SK-N-SH (cell line): ENCODE measurements at regions not wholly inside any gene's neighbourhood (a gene's known extent, or its start where the extent isn't known, plus 50 kb on each side); places are given as distances from the start of the nearest gene placed in this dataset.
"Not testable (repeated sequence)": the region's sequence is repeated elsewhere in the genome, so short reads cannot be mapped to it uniquely, and the experiment has no call there.

Source experiments
- CTCF ChIA-PET: fragments of 300-600, 350-600 bp; formaldehyde crosslinking; extraction: SDS; loops from one replicate; lab custom pipeline; 2021; lab: Yijun Ruan, JAX
- POLR2A ChIA-PET: fragments of 350-600 bp; sonication (Branson Sonifier 250); formaldehyde crosslinking; extraction: SDS; loops from one replicate; lab custom pipeline; 2020; ENCODE audit warnings: antibody characterized with exemption, inconsistent platforms; lab: Yijun Ruan, JAX
- DNase-seq: peaks from one replicate; pipeline ENCODE4 v3.0.0; 2012
- H2AFZ ChIP-seq: fragments of 200-600 bp; sonication (generic); 2 replicates; pipeline ENCODE4 v1.8.1; 2016; ENCODE audit warnings: antibody characterized with exemption, mild to moderate bottlenecking, low read depth
- H3F3A ChIP-seq: fragments of 200-600 bp; sonication (generic); replicated peaks from 2 replicates; pipeline ENCODE3; 2016; ENCODE audit warnings: antibody characterized with exemption, mild to moderate bottlenecking; ENCODE audit not compliant: insufficient read depth
- H3K27ac ChIP-seq, 2 experiments: fragments of 200-500 bp in 1 of 2; fragments of 200-600 bp in 1 of 2; sonication (Bioruptor generic) in 1 of 2; sonication (generic), shearing (Covaris generic) in 1 of 2; 2 replicates each; pipeline versions ENCODE4 v1.5.1 to v1.6.1; 2014 to 2016; ENCODE audit warnings: low read depth in 2 of 2, inconsistent platforms in 1 of 2, low read length in 1 of 2, mild to moderate bottlenecking in 1 of 2, mixed read lengths in 1 of 2
- H3K27me3 ChIP-seq: fragments of 200-600 bp; sonication (generic), shearing (Covaris generic); 2 replicates; pipeline ENCODE4 v1.6.1; 2016; ENCODE audit warnings: mixed run types; ENCODE audit not compliant: insufficient read depth
- H3K36me3 ChIP-seq, 2 experiments: fragments of 200-500 bp in 1 of 2; fragments of 200-600 bp in 1 of 2; sonication (Bioruptor generic) in 1 of 2; sonication (generic) in 1 of 2; replicated peaks in 1 of 2; 2 replicates each; pipeline versions ENCODE3 to v1.5.1; 2014 to 2016; ENCODE audit warnings: low read length in 1 of 2, mild to moderate bottlenecking in 1 of 2; ENCODE audit not compliant: insufficient read depth in 2 of 2, control insufficient read depth in 1 of 2
- H3K4me1 ChIP-seq, 2 experiments: fragments of 200-500 bp in 1 of 2; fragments of 200-600 bp in 1 of 2; sonication (Bioruptor generic) in 1 of 2; sonication (generic), shearing (Covaris generic) in 1 of 2; 2 replicates each; pipeline versions ENCODE4 v1.5.1 to v1.6.1; 2014 to 2016; ENCODE audit warnings: low read depth in 1 of 2, low read length in 1 of 2, mixed run types in 1 of 2; ENCODE audit not compliant: insufficient read depth in 2 of 2, control insufficient read depth in 1 of 2
- H3K4me2 ChIP-seq: fragments of 200-600 bp; sonication (generic), shearing (Covaris generic); 2 replicates; pipeline ENCODE4 v1.6.1; 2017; ENCODE audit warnings: mixed run types
- H3K4me3 ChIP-seq, 2 experiments: fragments of 200-500 bp in 1 of 2; fragments of 200-600 bp in 1 of 2; sonication (Bioruptor generic) in 1 of 2; sonication (generic), shearing (Covaris generic) in 1 of 2; 2 replicates each; pipeline versions ENCODE4 v1.5.1 to v1.8.1; 2014 to 2016; ENCODE audit warnings: low read depth in 2 of 2, inconsistent platforms in 1 of 2, low read length in 1 of 2, mild to moderate bottlenecking in 1 of 2, mixed read lengths in 1 of 2, moderate library complexity in 1 of 2
- H3K79me2 ChIP-seq: fragments of 200-600 bp; sonication (generic); 2 replicates; pipeline ENCODE4 v1.8.1; 2017; ENCODE audit warnings: mild to moderate bottlenecking; ENCODE audit not compliant: insufficient read depth
- H3K9ac ChIP-seq: fragments of 200-600 bp; sonication (generic); 2 replicates; pipeline ENCODE4 v1.6.1; 2017; ENCODE audit warnings: mixed run types
- H3K9me2 ChIP-seq: fragments of 200-600 bp; sonication (generic); 2 replicates; pipeline ENCODE4 v1.6.1; 2017; ENCODE audit warnings: mixed run types
- H3K9me3 ChIP-seq: fragments of 200-600 bp; sonication (generic); 2 replicates; pipeline ENCODE4 v1.6.1; 2017; ENCODE audit warnings: mixed run types, mild to moderate bottlenecking, moderate library complexity
- H4K20me1 ChIP-seq: fragments of 200-600 bp; sonication (generic); 2 replicates; pipeline ENCODE4 v1.6.1; 2017; ENCODE audit warnings: mild to moderate bottlenecking, mixed run types; ENCODE audit not compliant: insufficient read depth
- CHD2 ChIP-seq: fragments of 150-350 bp; IDR thresholded peaks from 2 replicates; pipeline ENCODE4 v1.6.1; 2018; ENCODE audit warnings: low read length; ENCODE audit not compliant: partially characterized antibody
- FOSL2 ChIP-seq: IDR thresholded peaks from 2 replicates; pipeline ENCODE4 v1.4.0; 2012; ENCODE audit warnings: low read depth, mild to moderate bottlenecking, moderate library complexity, borderline replicate concordance
- FOXJ3 ChIP-seq: sonication (generic); formaldehyde crosslinking; IDR thresholded peaks from 2 replicates; pipeline ENCODE4 v1.5.1; 2020; ENCODE audit warnings: mild to moderate bottlenecking, missing genetic modification reagents
- GATA2 ChIP-seq: sonication (generic); formaldehyde crosslinking; IDR thresholded peaks from 2 replicates; pipeline ENCODE4 v1.5.0; 2020; ENCODE audit warnings: mild to moderate bottlenecking, missing genetic modification reagents
- IRF3 ChIP-seq: fragments of 150-350 bp; IDR thresholded peaks from 2 replicates; pipeline ENCODE4 v1.6.1; 2016; ENCODE audit warnings: mild to moderate bottlenecking, low read depth, low read length
- MXI1 ChIP-seq: IDR thresholded peaks from 2 replicates; pipeline ENCODE4 v1.6.1; 2012; ENCODE audit warnings: mild to moderate bottlenecking, low read depth, low read length, improper control_type of control experiment
- NFIC ChIP-seq: IDR thresholded peaks from 2 replicates; pipeline ENCODE4 v1.4.0; 2012; ENCODE audit warnings: borderline replicate concordance
- NRF1 ChIP-seq: IDR thresholded peaks from 2 replicates; pipeline ENCODE4 v1.6.1; 2012; ENCODE audit warnings: low read depth, mild to moderate bottlenecking, low read length
- PBX3 ChIP-seq: IDR thresholded peaks from 2 replicates; pipeline ENCODE4; 2012
- RAD21 ChIP-seq: IDR thresholded peaks from 2 replicates; pipeline ENCODE4 v1.6.1; 2012; ENCODE audit warnings: mild to moderate bottlenecking, low read length
- SMC3 ChIP-seq: IDR thresholded peaks from 2 replicates; pipeline ENCODE4 v1.6.1; 2012; ENCODE audit warnings: low read depth, low read length, improper control_type of control experiment
- TCF12 ChIP-seq: IDR thresholded peaks from 2 replicates; pipeline ENCODE4 v1.4.0; 2012
- USF1 ChIP-seq: IDR thresholded peaks from 2 replicates; pipeline ENCODE4 v1.4.0; 2012; ENCODE audit warnings: low read depth, borderline replicate concordance
- USF2 ChIP-seq: fragments of 150-350 bp; IDR thresholded peaks from 2 replicates; pipeline ENCODE4 v1.6.1; 2017; ENCODE audit warnings: antibody characterized with exemption, low read length, low read depth, borderline replicate concordance
- ZBTB33 ChIP-seq: IDR thresholded peaks from 2 replicates; pipeline ENCODE4 v1.4.0; 2012; ENCODE audit warnings: low read depth, borderline replicate concordance
- WGBS: methylation state at CpG from one replicate; pipeline ENCODE4 v1.1.6; 2017; ENCODE audit warnings: low lambda C conversion rate; 5-methylcytosine and 5-hydroxymethylcytosine counted together

- H3K4me1 ChIP-seq = no peaks in the 10 kb centered on the region; a peak in 1 of 4 replicates
- H3K9me2 ChIP-seq = no peaks in the 10 kb centered on the region
- H3K4me2 ChIP-seq = no peak overlapping the region
- no peak overlapping the region for H3K9ac ChIP-seq
- H2AFZ ChIP-seq = no peak overlapping the region
- no peak for DNase-seq
- H3K27me3 ChIP-seq = no peaks in the 10 kb centered on the region
- no peaks in the 10 kb centered on the region for H3F3A ChIP-seq
- no peak for TF ChIP-seq GATA2
- no peak for TF ChIP-seq FOSL2
- TF ChIP-seq USF2 = no peak
- TF ChIP-seq IRF3 = no peak
- no peak for TF ChIP-seq USF1
- TF ChIP-seq TCF12 = no peak
- TF ChIP-seq MXI1 = no peak
- no peak for TF ChIP-seq CHD2
- TF ChIP-seq NRF1 = no peak
- no peak for TF ChIP-seq PBX3
- TF ChIP-seq SMC3 = no peak
- TF ChIP-seq ZBTB33 = no peak
- no peak for TF ChIP-seq NFIC
- TF ChIP-seq RAD21 = no peak
- no peak for TF ChIP-seq FOXJ3 (CRISPR knock-in tag)
- H4K20me1 ChIP-seq = no peaks in the 10 kb centered on the region
- H3K9me3 ChIP-seq = no peaks in the 10 kb centered on the region
- ChIA-PET CTCF (no interaction called here), POLR2A (no interaction called here)
- H3K36me3 ChIP-seq = no peaks in the 10 kb centered on the region
- H3K4me3 ChIP-seq = no peak overlapping the region
- H3K27ac ChIP-seq = no peak overlapping the region
- H3K79me2 ChIP-seq = no peaks in the 10 kb centered on the region
These were observed 371.8 kb upstream of the SALL1 start for GRCh38 chr16:51522902-51523301.

GRCh38 chr16:51516960-51517359 is 365.9 kb upstream of the SALL1 start:
- H3K9me2 ChIP-seq, H3K36me3 ChIP-seq, POLR2A ChIA-PET, H3K27ac ChIP-seq, H3F3A ChIP-seq, DNase-seq, H4K20me1 ChIP-seq, H2AFZ ChIP-seq, H3K4me2 ChIP-seq, H3K4me1 ChIP-seq, H3K79me2 ChIP-seq, H3K9ac ChIP-seq, H3K9me3 ChIP-seq, H3K4me3 ChIP-seq, H3K27me3 ChIP-seq: not testable (repeated sequence)
- CTCF ChIA-PET = interaction anchor here (0.6 kb wide), 1 partner anchor 241 kb away, joined by 3 read pairs; no protein-coding TSS in a partner anchor
- 38% methylated on average over 4 of the region's 4 CpGs for WGBS
